Ovary (tissue), 3 donors: ENCODE measurements at regions not wholly inside any gene's neighbourhood (a gene's known extent, or its start where the extent isn't known, plus 50 kb on each side); places are given as distances from the start of the nearest gene placed in this dataset.

Experiments
- POLR2A ChIP-seq: fragments of 450-650 bp; IDR thresholded peaks from one replicate; pipeline ENCODE4 v1.6.1; 2017; ENCODE audit warnings: antibody characterized with exemption, mild to moderate bottlenecking, moderate library complexity
- TF ChIP-seq, protein P1 (sequence below), 3 donors: fragments of 450-650 bp in 2 of 3; fragments of 200-600 bp in 1 of 3; IDR thresholded peaks; one replicate each; pipeline versions ENCODE4 v1.5.1 to v1.8.0; 2016 to 2022; ENCODE audit warnings: antibody characterized with exemption in 3 of 3, mild to moderate bottlenecking in 1 of 3
- donor health status: DM: no; HTN: no; CAD: no.

DNA sequence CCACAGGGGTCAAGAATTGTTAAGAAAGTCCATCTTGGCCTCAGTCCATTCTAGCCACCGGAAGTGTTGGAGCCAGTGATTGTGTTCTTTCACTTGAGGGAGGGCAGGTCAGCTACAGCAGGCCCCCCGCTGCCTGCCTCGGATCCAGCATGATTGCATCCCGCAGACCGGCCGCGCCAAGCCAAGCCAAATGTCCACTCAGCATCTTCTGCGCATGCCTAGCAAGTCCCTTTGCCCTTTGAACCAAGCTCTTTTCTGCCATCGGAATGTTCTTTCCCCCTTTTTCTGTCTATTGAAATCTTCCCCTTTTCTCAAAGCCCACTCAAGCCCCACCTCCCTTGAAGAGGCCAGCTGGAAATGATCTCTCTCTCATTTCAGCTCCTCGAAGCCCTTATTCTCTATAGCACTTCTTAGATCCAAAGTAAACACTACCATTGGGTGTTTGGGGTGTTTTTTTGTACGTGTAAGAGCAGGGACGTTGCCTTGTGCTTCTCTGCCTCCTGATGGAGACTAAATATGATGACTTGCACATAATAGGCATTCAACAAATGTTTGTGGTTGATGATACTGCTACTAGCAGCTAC is 147.8 kb upstream of the BCOR start:
- no peak for TF ChIP-seq POLR2A
- TF ChIP-seq, protein P1, sequence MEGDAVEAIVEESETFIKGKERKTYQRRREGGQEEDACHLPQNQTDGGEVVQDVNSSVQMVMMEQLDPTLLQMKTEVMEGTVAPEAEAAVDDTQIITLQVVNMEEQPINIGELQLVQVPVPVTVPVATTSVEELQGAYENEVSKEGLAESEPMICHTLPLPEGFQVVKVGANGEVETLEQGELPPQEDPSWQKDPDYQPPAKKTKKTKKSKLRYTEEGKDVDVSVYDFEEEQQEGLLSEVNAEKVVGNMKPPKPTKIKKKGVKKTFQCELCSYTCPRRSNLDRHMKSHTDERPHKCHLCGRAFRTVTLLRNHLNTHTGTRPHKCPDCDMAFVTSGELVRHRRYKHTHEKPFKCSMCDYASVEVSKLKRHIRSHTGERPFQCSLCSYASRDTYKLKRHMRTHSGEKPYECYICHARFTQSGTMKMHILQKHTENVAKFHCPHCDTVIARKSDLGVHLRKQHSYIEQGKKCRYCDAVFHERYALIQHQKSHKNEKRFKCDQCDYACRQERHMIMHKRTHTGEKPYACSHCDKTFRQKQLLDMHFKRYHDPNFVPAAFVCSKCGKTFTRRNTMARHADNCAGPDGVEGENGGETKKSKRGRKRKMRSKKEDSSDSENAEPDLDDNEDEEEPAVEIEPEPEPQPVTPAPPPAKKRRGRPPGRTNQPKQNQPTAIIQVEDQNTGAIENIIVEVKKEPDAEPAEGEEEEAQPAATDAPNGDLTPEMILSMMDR (IDR thresholded peaks at IDR 0.05) = no peak
